GM18907 (cell line): ENCODE measurements at regions not wholly inside any gene's neighbourhood (a gene's known extent, or its start where the extent isn't known, plus 50 kb on each side); places are given as distances from the start of the nearest gene placed in this dataset.
"Not testable (repeated sequence)": the region's sequence is repeated elsewhere in the genome, so short reads cannot be mapped to it uniquely, and the experiment has no call there.

Experiments used
- ATAC-seq: cut with Tn5 transposase; IDR thresholded peaks from one replicate; pipeline ENCODE4 v1.9.1; 2021; ENCODE audit warnings: mild to moderate bottlenecking, moderate library complexity; ENCODE audit not compliant: unreplicated experiment

DNA sequence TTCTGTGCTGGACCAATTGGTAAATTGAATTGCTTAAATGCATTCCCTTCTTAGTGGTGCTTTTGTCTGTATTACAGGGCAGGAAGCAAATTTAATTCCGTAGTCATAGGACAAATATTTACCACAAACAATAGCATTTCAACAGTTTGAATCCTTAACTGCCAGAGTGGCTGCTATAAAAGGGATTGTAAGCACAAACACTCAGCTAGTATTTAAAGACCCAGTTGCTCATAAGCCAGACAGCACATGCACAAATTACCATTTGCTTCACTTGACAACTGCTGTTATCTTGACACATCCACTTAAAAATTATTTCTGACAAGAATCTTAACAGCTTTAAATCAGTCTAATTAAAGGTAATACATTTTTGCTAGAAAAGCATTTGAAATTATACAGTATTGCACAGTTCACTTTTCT lies 490.2 kb upstream of the ADAMTS9 start:
- no peak for ATAC-seq

DNA sequence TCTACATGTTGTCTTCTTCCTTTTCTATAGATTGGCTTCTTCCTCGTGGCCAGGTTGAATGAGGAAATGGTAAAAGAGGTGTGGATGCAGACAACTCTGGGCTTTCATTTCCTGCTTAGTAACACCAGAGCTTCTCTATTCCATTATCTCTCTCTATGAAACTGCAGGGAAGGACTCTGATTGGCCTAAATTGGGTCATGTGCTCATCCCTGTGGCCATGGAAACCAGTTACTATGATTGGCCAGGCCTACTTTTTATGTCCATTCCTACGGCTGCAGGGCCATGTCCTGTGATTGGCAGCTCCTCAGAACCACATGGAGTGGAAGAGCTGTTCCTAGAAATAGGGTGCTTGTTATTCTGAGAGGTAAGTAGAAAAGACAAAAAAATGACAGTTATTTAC lies 486.9 kb upstream of the ADAMTS9 start:
- no peak for ATAC-seq

DNA sequence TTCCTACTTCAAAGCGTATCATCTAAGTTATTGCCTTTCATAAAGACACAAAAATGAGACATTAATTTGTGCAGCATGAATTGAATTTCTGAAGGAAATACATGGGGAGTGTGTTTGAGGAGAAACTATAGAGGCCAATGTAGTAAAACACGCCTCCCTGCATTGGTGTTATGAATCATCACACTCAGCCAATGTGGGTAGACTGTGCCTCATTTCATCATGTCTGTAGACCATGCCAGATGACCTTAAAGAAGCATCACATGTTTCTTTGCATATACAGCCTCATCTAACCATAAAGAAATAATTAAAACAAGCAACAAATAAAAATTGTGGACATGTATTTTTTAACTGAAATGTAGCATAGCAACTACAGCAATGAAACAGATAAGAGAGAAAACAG lies 486.0 kb upstream of the ADAMTS9 start:
- no peak for ATAC-seq

GRCh38 chr3:65172209-65172608 lies 484.4 kb upstream of the ADAMTS9 start:
- ATAC-seq = no peak

DNA sequence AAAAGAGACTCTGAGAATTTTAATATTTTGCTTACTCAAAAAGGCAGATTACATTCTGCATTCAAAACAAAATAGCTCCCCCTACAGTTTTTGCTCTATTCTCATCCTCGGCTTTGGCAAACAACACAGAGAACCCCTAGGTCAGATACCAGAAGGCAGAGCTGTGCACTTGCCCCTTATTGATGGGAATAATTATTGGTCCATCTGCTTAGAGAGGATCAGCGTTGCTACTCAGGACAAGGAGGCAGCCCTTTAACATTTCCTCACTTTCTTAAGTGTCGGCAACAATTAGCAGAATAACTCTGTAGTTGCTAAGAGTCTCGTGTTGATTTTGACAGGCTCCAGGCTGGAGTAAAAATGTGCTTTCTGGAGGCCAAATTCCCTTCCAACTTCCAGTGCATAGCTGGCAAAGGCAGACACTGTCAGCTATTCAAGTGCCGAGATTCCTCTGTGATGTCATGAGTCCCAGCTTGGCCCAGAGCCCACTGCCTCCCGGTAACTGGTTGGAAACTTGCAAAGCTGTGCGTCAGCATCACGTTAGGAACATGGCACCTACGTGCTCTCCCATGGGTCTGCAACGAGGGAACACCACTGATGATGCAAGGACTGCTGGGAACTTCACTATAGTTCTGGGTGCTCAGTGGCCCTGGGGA lies 482.7 kb upstream of the ADAMTS9 start:
- no peak for ATAC-seq

DNA sequence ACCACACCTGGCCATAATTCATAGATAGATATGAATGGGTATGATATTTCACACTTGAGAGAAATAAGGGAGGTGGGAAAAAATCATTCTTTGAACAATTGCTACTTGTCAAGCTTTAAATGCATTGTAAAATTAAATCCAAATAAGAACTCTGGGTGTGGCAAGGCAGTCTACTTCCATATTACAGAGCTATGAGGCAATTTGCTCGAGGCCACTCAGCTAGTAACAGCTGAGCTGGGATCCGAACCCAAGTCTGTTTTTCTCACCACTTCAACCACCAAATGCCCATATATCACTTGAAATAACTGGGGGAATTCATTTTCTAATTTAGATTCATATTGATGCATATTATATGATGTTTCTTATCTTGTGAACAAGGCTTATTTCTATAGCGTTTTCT lies 482.2 kb upstream of the ADAMTS9 start:
- ATAC-seq = no peak

GRCh38 chr3:65168547-65168946 lies 480.7 kb upstream of the ADAMTS9 start:
- ATAC-seq = no peak

GRCh38 chr3:65166531-65166930 lies 478.7 kb upstream of the ADAMTS9 start:
- ATAC-seq = no peak

DNA sequence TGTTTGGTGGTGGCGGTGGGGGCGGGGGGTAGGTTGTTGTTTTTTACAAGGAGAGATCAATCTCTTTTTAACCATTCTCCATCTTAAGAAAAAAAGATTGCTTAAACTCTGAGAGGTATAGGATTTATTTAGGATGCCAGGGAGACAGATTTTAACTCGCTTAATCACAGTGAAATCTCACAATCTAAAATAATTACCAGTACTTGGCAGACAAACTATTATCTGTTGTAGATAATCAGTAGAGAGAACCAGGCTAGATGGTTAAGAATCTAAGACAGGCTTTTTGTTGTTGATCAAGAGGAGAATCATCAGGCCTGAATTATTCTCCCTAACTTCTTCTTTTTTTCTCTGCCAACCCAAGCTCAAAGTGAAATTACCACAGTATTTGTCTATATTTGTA lies 470.2 kb upstream of the ADAMTS9 start:
- no peak for ATAC-seq

DNA sequence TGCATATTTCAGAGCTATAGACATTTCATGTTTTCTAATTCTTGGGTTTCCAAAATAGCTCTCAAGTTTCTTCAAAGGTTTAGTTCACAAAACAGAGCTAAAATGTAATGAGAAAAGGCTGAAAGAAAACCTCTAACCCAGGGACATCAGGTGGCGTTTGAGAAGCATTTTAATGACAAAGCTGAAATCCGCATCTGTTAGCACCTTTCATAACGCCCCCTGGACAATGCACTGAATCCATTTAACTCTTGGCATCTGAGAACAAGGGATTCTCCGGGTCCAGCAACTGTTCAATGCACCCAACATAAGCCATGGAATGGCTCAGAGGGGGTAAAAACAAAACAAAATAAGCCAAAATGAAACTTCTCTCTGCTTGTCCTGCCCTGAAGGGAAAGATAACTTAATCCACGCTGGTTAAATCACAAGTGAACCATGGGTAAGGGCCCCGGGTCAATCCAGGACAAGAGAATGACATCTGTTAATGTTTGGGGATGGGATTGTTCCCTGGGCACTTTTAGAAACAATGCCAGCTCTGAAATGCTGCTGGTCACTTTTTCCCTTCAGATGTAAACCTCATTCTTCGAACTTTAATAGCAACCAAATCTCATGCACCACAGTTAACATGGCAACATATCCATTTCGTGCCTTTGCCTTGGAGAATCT lies 466.2 kb upstream of the ADAMTS9 start:
- no peak for ATAC-seq

GRCh38 chr3:65151666-65152065 lies 463.9 kb upstream of the ADAMTS9 start:
- ATAC-seq = no peak

DNA sequence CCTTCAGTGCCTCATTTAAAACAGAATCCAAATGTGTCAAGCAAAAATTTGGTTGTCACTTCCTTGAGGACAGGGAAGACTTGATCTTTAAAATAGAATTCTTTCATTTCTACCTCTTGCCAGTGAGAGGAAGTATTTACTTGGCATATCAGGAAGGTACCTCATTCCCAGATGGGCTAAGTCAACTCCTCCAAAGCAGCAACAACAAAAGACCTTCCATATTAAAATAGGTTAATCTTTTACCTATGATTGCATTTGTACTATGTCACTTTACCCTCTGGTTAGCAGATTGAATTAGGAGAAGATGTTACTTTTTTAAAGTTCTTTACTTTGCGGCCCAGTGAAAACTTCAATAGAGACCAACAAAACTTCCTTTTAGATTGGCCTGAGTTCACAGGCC lies 462.1 kb upstream of the ADAMTS9 start:
- no peak for ATAC-seq

DNA sequence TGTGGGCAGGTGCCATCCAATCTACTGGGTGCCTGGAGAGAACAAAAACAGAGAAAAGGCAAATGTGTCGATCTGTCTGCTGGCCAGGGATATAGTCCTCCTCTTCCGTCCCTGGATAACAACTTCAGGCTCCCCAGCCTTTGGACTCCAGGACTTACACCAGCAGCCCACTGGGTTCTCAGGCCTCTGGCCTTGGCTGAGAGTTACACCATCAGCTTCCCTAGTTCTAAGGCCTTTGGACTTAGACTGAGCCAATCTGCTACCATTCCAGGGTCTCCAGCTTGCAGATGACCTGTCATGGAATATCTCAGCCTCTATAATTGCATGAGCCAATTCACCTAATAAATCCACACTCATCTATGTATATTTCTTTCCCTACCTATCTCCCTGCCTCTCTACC lies 460.9 kb upstream of the ADAMTS9 start:
- no peak for ATAC-seq

- ATAC-seq = no peak
These were observed 458.4 kb upstream of the ADAMTS9 start for GRCh38 chr3:65146179-65146578.

DNA sequence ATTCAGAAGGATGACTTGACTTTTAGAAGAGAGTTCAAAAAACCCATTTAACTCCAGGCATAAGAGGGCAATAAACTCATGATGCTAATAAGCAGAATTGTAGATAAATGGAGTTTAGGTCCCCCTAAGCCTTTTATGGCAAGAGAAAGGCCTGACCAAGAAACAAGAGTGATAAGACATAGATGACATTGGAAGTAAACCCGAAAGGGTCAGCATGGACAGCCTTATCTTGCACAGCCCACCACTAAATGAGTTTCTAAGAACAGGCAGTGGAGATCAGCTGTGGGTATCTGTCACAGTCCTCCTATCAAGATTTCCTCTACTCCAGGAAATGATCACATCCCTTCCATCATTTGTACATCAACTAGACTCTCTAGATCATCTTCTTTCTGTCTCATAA lies 457.9 kb upstream of the ADAMTS9 start:
- no peak for ATAC-seq

GRCh38 chr3:65144791-65145351 lies 457.1 kb upstream of the ADAMTS9 start:
- no peak for ATAC-seq

DNA sequence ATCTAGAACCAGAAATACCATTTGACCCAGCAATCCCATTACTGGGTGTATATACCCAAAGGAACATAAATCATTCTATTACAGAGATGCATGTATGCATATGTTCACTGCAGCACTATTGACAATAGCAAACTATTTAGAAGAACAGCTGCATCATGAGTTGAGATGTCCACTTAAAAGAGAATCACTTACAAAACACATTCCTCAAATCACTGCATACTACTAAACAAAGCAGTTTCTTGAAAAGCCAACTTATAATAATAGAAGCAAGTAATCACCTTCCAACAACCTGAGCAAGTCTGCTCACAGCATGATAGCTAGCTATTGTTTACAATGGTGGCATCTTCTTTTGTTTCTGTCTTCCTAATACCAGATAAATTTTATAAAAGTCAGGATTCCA lies 454.7 kb upstream of the ADAMTS9 start:
- ATAC-seq = no peak

DNA sequence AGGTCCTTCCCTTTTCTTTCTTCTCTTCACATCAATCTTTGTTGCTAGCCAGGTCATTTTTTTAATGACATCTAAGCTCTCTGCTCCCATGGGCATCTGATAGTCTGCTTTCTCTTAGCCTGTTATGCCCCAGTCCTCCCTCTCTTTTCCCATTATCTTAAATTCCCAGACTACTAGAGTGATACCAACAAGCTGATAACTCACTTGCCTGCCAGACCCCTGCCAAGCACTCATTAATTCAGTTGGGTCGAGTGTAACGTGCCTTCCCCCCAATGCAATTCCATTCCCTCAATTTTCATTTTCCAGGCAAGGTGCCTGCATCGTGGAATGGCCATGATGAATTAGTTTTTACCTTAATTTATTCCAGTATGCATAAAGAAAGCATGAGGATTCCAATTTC lies 450.8 kb upstream of the ADAMTS9 start:
- ATAC-seq = no peak

DNA sequence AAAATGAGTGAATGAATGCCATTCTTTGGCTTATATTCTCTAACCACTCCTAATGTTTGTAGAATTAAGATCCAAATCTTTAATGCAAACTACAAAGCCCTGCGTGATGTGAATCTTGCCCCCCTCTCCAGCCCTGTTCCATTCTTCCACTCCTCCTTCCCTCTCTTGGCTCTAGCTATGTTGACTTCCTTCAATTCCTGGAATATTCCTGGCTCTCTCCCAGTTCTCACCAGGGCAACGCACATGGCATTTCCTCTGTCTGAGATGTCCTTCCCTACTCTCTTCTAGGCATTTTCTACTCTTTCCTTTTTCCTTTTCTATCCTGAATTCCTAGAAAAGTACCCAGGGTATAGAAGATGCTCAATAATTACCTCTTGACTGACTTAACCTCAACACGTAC lies 446.0 kb upstream of the ADAMTS9 start:
- ATAC-seq = not testable (repeated sequence)

DNA sequence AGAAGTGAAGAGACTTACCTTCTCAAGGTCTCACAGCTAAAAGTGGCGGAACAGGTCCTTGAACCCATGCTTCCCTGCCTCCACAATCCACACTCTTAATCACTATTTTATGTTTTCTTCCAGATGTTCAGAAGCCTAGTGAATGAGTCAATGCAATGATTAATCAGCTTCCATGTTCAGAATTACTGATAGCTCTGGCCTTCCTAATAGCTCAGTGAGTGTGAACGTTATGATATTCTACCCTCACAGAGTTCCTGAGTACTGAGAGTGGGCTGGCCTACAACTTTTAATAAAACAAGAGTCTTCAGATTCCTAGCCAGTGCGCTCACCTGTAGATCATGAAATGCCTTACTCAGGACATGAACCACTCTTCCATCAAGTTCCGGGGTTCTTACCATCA lies 443.0 kb upstream of the ADAMTS9 start:
- no peak for ATAC-seq

- ATAC-seq = no peak
These were observed 440.5 kb upstream of the ADAMTS9 start for GRCh38 chr3:65128346-65128745.

DNA sequence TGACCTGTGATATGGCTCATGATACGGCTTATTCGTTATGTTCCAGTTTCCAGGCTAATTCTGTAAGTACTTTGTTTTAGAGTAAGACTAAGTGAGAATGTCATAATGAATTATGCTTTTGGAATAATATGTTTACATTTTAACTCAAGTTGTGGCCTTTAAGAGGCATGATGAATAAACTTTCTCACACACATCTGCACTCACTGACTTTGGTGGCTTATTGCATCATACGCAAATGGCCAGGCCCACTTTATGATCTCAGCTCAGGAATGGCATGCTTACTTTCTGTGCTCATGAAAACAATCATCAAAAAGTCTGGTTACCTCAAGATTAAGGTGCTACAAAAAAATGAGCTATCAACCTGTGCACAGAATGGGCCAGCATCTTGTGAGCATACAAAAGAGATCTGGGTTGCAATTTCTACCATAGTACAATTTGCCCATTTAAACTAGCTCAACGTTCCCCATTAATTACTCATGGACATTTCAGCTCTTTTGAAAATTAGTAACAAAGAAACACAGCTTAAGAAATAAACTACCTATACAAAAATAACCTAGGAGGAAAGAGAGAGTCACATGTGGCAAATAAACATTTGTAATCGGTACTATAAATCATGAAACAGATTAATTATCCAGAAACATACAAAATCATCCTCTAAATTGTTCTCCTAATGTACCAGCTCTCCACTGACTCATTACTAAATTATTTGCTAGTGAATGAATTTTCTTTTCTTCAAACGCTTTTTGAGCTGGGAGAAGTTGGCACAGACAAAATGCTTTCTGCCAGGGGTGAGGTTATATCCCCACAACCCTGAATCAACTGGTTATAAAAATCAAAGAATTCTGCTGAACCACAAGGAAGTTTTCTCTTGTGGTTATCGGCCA lies 439.0 kb upstream of the ADAMTS9 start:
- no peak for ATAC-seq
